ENCODE measurements at regions not wholly inside any gene's neighbourhood (a gene's known extent, or its start where the extent isn't known, plus 50 kb on each side); places are given as distances from the start of the nearest gene placed in this dataset.
"Not testable (repeated sequence)": the region's sequence is repeated elsewhere in the genome, so short reads cannot be mapped to it uniquely, and the experiment has no call there.

DNA sequence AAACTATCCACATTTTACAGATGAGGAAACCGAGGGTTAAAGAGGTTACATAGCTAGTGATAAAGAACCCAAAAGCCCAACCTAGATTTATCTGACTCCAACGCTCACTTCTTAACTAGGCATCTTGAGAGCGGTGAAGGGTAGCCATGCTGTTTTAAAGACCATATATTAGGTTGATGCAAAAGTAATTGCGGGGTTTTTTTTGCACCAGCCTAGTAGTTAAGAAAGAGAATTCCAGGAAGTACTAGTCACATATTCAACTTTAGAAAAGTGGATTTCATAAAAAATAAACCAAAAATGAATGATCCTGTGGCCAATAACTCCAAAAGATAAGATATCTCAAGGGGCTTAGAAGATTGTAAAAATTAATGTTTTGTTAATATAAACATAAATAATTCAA lies 162.1 kb downstream of the GLUL start:
- Histone ChIP-seq H3K4me3 (ENCODE audit: low read length in 2 of 2) (no peak overlapping the region), H3K9ac (ENCODE audit: low read length in 2 of 2) (no peak overlapping the region), H3K27me3 (ENCODE audit: control insufficient read depth in 1 of 2, insufficient read depth in 2 of 2, low read length in 2 of 2) (no peaks in the 10 kb centered on the region), H3K4me1 (ENCODE audit: control insufficient read depth, insufficient read depth, low read length) (no peaks in the 10 kb centered on the region), H3K36me3 (ENCODE audit: control insufficient read depth in 2 of 2, insufficient read depth in 2 of 2, low read length in 2 of 2) (no peaks in the 10 kb centered on the region), H3K9me3 (ENCODE audit: control insufficient read depth in 2 of 2, low read length in 2 of 2) (no peaks in the 10 kb centered on the region), H3K27ac (ENCODE audit: low read length) (no peak overlapping the region)

DNA sequence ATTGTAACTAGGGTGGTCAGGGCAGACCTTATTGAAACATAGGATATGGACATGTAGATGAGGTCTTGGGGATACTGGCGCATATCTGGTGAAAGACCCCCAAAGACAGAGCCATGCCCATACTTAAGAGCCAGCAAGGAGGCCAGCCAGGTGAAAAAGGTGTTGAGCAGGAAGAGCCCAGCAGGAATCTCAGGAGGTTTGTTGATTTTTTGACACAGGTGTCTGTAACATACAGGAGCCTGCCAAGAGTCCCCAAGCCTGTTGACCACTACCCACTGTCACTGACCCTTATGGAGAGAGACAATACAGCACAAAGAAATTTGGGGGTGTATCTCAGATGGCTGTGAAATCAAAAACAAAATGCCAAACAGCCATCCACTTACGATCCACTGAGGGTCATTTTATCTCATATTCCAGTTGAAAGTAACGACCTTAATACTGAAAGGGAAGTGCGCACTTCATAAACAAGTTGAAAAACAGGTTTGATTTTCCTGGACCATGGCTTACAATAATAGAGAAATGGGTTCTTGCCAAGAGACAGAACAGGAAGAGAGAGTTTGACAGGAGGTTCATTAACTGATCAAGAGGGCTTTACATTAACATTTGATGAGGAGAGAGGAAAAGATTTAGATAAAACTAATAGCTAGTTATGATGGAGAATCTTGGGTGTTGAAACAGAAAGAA lies 163.6 kb downstream of the GLUL start:
- Histone ChIP-seq H3K9ac (ENCODE audit: low read length in 2 of 2) (no peak overlapping the region), H3K4me1 (ENCODE audit: control insufficient read depth, insufficient read depth, low read length) (no peaks in the 10 kb centered on the region), H3K27ac (ENCODE audit: low read length) (no peak overlapping the region)

DNA sequence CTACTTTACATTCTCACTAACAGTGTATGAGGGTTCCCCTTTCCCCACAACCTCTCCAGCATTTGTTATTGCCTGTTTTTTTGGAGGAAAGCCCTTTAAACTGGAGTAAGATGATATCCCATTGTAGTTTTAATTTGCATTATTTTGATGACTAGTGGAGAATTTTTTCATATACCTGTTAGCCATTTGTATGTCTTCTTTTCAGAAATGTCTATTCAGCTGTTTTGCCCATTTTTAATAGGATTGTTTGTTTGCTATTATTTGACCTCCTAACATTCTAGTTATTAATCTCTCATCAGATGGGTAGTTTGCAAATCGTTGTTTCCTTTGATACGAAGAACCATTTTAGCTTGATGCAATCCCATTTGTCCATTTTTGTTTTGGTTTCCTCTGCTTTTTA lies 165.0 kb downstream of the GLUL start:
- H3K9me3 ChIP-seq (ENCODE audit: control insufficient read depth in 2 of 2, low read length in 2 of 2), result no peaks in the 10 kb centered on the region
- H3K27me3 ChIP-seq (ENCODE audit: control insufficient read depth in 1 of 2, insufficient read depth in 2 of 2, low read length in 2 of 2), result no peaks in the 10 kb centered on the region
- no peak overlapping the region for H3K27ac ChIP-seq (ENCODE audit: low read length)
- H3K36me3 ChIP-seq (ENCODE audit: control insufficient read depth in 2 of 2, insufficient read depth in 2 of 2, low read length in 2 of 2), result no peaks in the 10 kb centered on the region
- no peaks in the 10 kb centered on the region for H3K4me1 ChIP-seq (ENCODE audit: control insufficient read depth, insufficient read depth, low read length)
- H3K9ac ChIP-seq (ENCODE audit: low read length in 2 of 2), result no peak overlapping the region
- no peak overlapping the region for H3K4me3 ChIP-seq (ENCODE audit: low read length in 2 of 2)

More for the DNA sequence above, 163.6 kb downstream of the GLUL start:
- Histone ChIP-seq H3K36me3 (ENCODE audit: control insufficient read depth in 2 of 2, insufficient read depth in 2 of 2, low read length in 2 of 2) (no peaks in the 10 kb centered on the region), H3K9me3 (ENCODE audit: control insufficient read depth in 2 of 2, low read length in 2 of 2) (no peaks in the 10 kb centered on the region), H3K27me3 (ENCODE audit: control insufficient read depth in 1 of 2, insufficient read depth in 2 of 2, low read length in 2 of 2) (no peaks in the 10 kb centered on the region), H3K4me3 (ENCODE audit: low read length in 2 of 2) (no peak overlapping the region)

GRCh38 chr1:182225755-182226154 lies 164.2 kb upstream of the ZNF648 start:
- H3K9ac ChIP-seq (ENCODE audit: low read length in 2 of 2); H3K27me3 ChIP-seq (ENCODE audit: control insufficient read depth in 1 of 2, insufficient read depth in 2 of 2, low read length in 2 of 2); H3K36me3 ChIP-seq (ENCODE audit: control insufficient read depth in 2 of 2, insufficient read depth in 2 of 2, low read length in 2 of 2); H3K4me3 ChIP-seq (ENCODE audit: low read length in 2 of 2); H3K9me3 ChIP-seq (ENCODE audit: control insufficient read depth in 2 of 2, low read length in 2 of 2); H3K4me1 ChIP-seq (ENCODE audit: control insufficient read depth, insufficient read depth, low read length); H3K27ac ChIP-seq (ENCODE audit: low read length): not testable (repeated sequence)

GRCh38 chr1:182221990-182222389 lies 160.5 kb upstream of the ZNF648 start:
- not testable (repeated sequence) for H3K9me3 ChIP-seq (ENCODE audit: control insufficient read depth in 2 of 2, low read length in 2 of 2); H3K4me1 ChIP-seq (ENCODE audit: control insufficient read depth, insufficient read depth, low read length); H3K4me3 ChIP-seq (ENCODE audit: low read length in 2 of 2); H3K27ac ChIP-seq (ENCODE audit: low read length); H3K36me3 ChIP-seq (ENCODE audit: control insufficient read depth in 2 of 2, insufficient read depth in 2 of 2, low read length in 2 of 2); H3K27me3 ChIP-seq (ENCODE audit: control insufficient read depth in 1 of 2, insufficient read depth in 2 of 2, low read length in 2 of 2); H3K9ac ChIP-seq (ENCODE audit: low read length in 2 of 2)

DNA sequence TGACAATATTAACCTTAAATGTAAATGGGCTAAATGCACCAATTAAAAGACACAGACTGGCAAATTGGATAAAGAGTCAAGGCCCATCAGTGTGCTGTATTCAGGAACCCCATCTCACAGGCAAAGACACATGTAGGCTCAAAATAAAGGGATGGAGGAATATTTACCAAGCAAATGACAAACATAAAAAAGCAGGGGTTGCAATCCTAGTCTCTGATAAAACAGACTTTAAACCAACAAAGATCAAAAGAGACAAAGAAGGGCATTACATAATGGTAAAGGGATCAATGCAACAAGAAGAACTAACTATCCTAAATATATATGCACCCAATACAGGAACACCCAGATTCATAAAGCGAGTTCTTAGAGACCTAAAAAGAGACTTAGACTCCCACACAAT lies 159.9 kb upstream of the ZNF648 start:
- not testable (repeated sequence) for H3K36me3 ChIP-seq (ENCODE audit: control insufficient read depth in 2 of 2, insufficient read depth in 2 of 2, low read length in 2 of 2); H3K4me1 ChIP-seq (ENCODE audit: control insufficient read depth, insufficient read depth, low read length); H3K9ac ChIP-seq (ENCODE audit: low read length in 2 of 2); H3K9me3 ChIP-seq (ENCODE audit: control insufficient read depth in 2 of 2, low read length in 2 of 2); H3K4me3 ChIP-seq (ENCODE audit: low read length in 2 of 2); H3K27me3 ChIP-seq (ENCODE audit: control insufficient read depth in 1 of 2, insufficient read depth in 2 of 2, low read length in 2 of 2); H3K27ac ChIP-seq (ENCODE audit: low read length)

DNA sequence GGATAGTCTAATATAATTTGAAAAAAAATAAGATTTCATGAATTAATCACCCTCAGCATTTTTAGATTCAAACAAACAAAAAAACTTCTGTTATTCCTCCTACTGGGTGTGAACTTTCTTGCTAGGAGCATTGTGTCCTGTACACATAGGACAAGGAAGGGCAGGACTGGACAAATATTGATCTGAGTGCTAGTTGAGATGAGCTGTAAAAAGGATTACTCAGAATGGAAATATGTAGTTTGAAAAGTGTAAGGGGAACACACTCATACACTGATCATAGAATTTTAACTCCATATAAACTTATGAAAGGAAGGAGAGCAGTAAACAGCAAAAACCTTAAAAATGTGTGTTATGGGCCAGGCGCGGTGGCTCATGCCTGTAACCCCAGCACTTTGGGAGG lies 156.5 kb upstream of the ZNF648 start:
- no peaks in the 10 kb centered on the region for H3K36me3 ChIP-seq (ENCODE audit: control insufficient read depth in 2 of 2, insufficient read depth in 2 of 2, low read length in 2 of 2)
- no peaks in the 10 kb centered on the region for H3K27me3 ChIP-seq (ENCODE audit: control insufficient read depth in 1 of 2, insufficient read depth in 2 of 2, low read length in 2 of 2)
- H3K9ac ChIP-seq (ENCODE audit: low read length in 2 of 2), result no peak overlapping the region
- no peaks in the 10 kb centered on the region for H3K4me1 ChIP-seq (ENCODE audit: control insufficient read depth, insufficient read depth, low read length)
- H3K4me3 ChIP-seq (ENCODE audit: low read length in 2 of 2), result no peak overlapping the region
- no peaks in the 10 kb centered on the region for H3K9me3 ChIP-seq (ENCODE audit: control insufficient read depth in 2 of 2, low read length in 2 of 2)
- H3K27ac ChIP-seq (ENCODE audit: low read length), result no peak overlapping the region

DNA sequence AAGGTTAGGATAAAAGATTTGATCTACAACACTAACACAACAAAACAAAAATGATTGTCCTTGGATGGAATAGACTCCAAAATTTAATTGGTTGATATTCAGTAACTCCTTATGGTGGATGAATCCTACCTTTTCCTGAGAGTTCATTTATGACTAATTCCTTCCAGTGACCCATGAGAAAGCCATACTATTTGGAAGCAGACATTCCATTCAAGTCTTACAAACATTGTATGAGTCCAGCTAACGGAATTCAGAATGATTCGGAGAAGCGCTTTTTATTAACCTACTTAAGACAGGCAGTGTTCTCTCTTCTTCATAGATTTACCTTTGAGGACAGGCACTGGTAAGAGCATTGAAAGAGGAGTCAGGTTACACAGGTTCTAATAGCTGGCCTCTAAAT lies 155.6 kb upstream of the ZNF648 start:
- Histone ChIP-seq H3K4me3 (ENCODE audit: low read length in 2 of 2) (no peak overlapping the region), H3K4me1 (ENCODE audit: control insufficient read depth, insufficient read depth, low read length) (no peaks in the 10 kb centered on the region)

DNA sequence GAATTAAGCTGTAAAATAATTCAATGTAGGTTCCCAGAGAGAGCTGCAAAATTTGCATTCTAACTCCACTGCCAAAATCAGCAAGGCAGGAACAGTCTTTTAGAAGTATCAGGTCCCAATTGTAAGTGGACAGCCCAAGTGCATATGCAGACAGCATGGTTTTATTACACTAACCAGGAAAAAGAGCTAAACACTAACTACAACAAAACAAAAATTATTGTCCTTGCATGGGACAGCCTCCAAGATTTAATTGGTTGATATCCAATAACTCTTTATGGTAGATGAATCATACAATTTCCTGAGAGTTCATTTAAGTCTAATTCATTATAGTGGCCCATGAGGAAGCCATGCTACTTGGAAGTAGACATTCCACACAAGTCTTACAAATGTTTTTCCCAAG lies 154.3 kb upstream of the ZNF648 start:
- H3K27me3 ChIP-seq (ENCODE audit: control insufficient read depth in 1 of 2, insufficient read depth in 2 of 2, low read length in 2 of 2), result no peaks in the 10 kb centered on the region
- no peaks in the 10 kb centered on the region for H3K9me3 ChIP-seq (ENCODE audit: control insufficient read depth in 2 of 2, low read length in 2 of 2)
- H3K4me1 ChIP-seq (ENCODE audit: control insufficient read depth, insufficient read depth, low read length), result no peaks in the 10 kb centered on the region
- H3K9ac ChIP-seq (ENCODE audit: low read length in 2 of 2), result no peak overlapping the region
- H3K36me3 ChIP-seq (ENCODE audit: control insufficient read depth in 2 of 2, insufficient read depth in 2 of 2, low read length in 2 of 2), result no peaks in the 10 kb centered on the region
- no peak overlapping the region for H3K4me3 ChIP-seq (ENCODE audit: low read length in 2 of 2)
- H3K27ac ChIP-seq (ENCODE audit: low read length), result no peak overlapping the region

More for the DNA sequence above, 155.6 kb upstream of the ZNF648 start:
- no peak overlapping the region for H3K9ac ChIP-seq (ENCODE audit: low read length in 2 of 2)
- H3K36me3 ChIP-seq (ENCODE audit: control insufficient read depth in 2 of 2, insufficient read depth in 2 of 2, low read length in 2 of 2), result no peaks in the 10 kb centered on the region
- H3K9me3 ChIP-seq (ENCODE audit: control insufficient read depth in 2 of 2, low read length in 2 of 2), result no peaks in the 10 kb centered on the region
- no peak overlapping the region for H3K27ac ChIP-seq (ENCODE audit: low read length)
- no peaks in the 10 kb centered on the region for H3K27me3 ChIP-seq (ENCODE audit: control insufficient read depth in 1 of 2, insufficient read depth in 2 of 2, low read length in 2 of 2)

GRCh38 chr1:182213163-182213562 lies 151.7 kb upstream of the ZNF648 start:
- Histone ChIP-seq H3K9ac (ENCODE audit: low read length in 2 of 2) (no peak overlapping the region), H3K9me3 (ENCODE audit: control insufficient read depth in 2 of 2, low read length in 2 of 2) (no peaks in the 10 kb centered on the region), H3K4me3 (ENCODE audit: low read length in 2 of 2) (no peak overlapping the region), H3K27me3 (ENCODE audit: control insufficient read depth in 1 of 2, insufficient read depth in 2 of 2, low read length in 2 of 2) (no peaks in the 10 kb centered on the region), H3K27ac (ENCODE audit: low read length) (no peak overlapping the region), H3K36me3 (ENCODE audit: control insufficient read depth in 2 of 2, insufficient read depth in 2 of 2, low read length in 2 of 2) (no peaks in the 10 kb centered on the region), H3K4me1 (ENCODE audit: control insufficient read depth, insufficient read depth, low read length) (no peaks in the 10 kb centered on the region)

GRCh38 chr1:182211386-182211785 lies 149.9 kb upstream of the ZNF648 start:
- no peak overlapping the region for H3K4me3 ChIP-seq (ENCODE audit: low read length in 2 of 2)
- H3K36me3 ChIP-seq (ENCODE audit: control insufficient read depth in 2 of 2, insufficient read depth in 2 of 2, low read length in 2 of 2), result no peaks in the 10 kb centered on the region
- no peak overlapping the region for H3K27ac ChIP-seq (ENCODE audit: low read length)

More at GRCh38 chr1:182211386-182211785, 149.9 kb upstream of the ZNF648 start:
- Histone ChIP-seq H3K27me3 (ENCODE audit: control insufficient read depth in 1 of 2, insufficient read depth in 2 of 2, low read length in 2 of 2) (no peaks in the 10 kb centered on the region), H3K9ac (ENCODE audit: low read length in 2 of 2) (no peak overlapping the region), H3K9me3 (ENCODE audit: control insufficient read depth in 2 of 2, low read length in 2 of 2) (no peaks in the 10 kb centered on the region), H3K4me1 (ENCODE audit: control insufficient read depth, insufficient read depth, low read length) (peaks cover 3% of the 10 kb centered on the region)

Measured in stomach smooth muscle (tissue), 2 donors.